GM13976 (cell line): ENCODE measurements at regions not wholly inside any gene's neighbourhood (a gene's known extent, or its start where the extent isn't known, plus 50 kb on each side); places are given as distances from the start of the nearest gene placed in this dataset.

ENCODE experiments used
- DNase-seq: peaks from one replicate; pipeline ENCODE4 v3.0.0; 2012; ENCODE audit warnings: low spot score
- in situ Hi-C: fragments of 300-500 bp; cut with MboI; formaldehyde crosslinking; loops from one replicate; pipeline ENCODE4 v1.12.0; 2022; ENCODE audit warnings: low sequenced_read_pairs, mixed read lengths, inconsistent platforms; ENCODE audit not compliant: unreplicated experiment
- TF ChIP-seq, protein P1 (sequence below): IDR thresholded peaks from 2 replicates; pipeline ENCODE4 v1.5.1; 2012; ENCODE audit warnings: borderline replicate concordance, mild to moderate bottlenecking; ENCODE audit not compliant: insufficient read depth; ENCODE audit errors: extremely low read depth, missing control alignments, control extremely low read depth

GRCh38 chr13:65411521-65411920 lies 1818.6 kb downstream of the PCDH9 start:
- in situ Hi-C loops: no loop called here

GRCh38 chr13:65410791-65411190 lies 1819.3 kb downstream of the PCDH9 start:
- in situ Hi-C loops: no loop called here
- no peak for DNase-seq
- TF ChIP-seq, protein P1, sequence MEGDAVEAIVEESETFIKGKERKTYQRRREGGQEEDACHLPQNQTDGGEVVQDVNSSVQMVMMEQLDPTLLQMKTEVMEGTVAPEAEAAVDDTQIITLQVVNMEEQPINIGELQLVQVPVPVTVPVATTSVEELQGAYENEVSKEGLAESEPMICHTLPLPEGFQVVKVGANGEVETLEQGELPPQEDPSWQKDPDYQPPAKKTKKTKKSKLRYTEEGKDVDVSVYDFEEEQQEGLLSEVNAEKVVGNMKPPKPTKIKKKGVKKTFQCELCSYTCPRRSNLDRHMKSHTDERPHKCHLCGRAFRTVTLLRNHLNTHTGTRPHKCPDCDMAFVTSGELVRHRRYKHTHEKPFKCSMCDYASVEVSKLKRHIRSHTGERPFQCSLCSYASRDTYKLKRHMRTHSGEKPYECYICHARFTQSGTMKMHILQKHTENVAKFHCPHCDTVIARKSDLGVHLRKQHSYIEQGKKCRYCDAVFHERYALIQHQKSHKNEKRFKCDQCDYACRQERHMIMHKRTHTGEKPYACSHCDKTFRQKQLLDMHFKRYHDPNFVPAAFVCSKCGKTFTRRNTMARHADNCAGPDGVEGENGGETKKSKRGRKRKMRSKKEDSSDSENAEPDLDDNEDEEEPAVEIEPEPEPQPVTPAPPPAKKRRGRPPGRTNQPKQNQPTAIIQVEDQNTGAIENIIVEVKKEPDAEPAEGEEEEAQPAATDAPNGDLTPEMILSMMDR: no peak

More at GRCh38 chr13:65411521-65411920, 1818.6 kb downstream of the PCDH9 start:
- TF ChIP-seq, protein P1: no peak
- DNase-seq: no peak

- TF ChIP-seq, protein P1: no peak
- DNase-seq: no peak
- in situ Hi-C loops: no loop called here
These were observed 1828.8 kb downstream of the PCDH9 start for GRCh38 chr13:65401315-65401714.

GRCh38 chr13:65400702-65401101 lies 1829.4 kb downstream of the PCDH9 start:
- DNase-seq: no peak
- in situ Hi-C loops: no loop called here
- TF ChIP-seq, protein P1: no peak

- in situ Hi-C loops: no loop called here
- no peak for DNase-seq
- TF ChIP-seq, protein P1: no peak
These were observed 1842.3 kb downstream of the PCDH9 start for GRCh38 chr13:65387743-65388347.

- TF ChIP-seq, protein P1: no peak
- in situ Hi-C loops: no loop called here
- DNase-seq: no peak
These were observed 1851.1 kb downstream of the PCDH9 start for GRCh38 chr13:65378943-65379519.
